ENCODE measurements at regions not wholly inside any gene's neighbourhood (a gene's known extent, or its start where the extent isn't known, plus 50 kb on each side); places are given as distances from the start of the nearest gene placed in this dataset.
"Not testable (repeated sequence)": the region's sequence is repeated elsewhere in the genome, so short reads cannot be mapped to it uniquely, and the experiment has no call there.

GRCh38 chr11:44470854-44471253, 94.6 kb upstream of the CD82 start:
- no peak for DNase-seq (ENCODE audit: low read depth)
- TF ChIP-seq CTCF (IDR thresholded peaks at IDR 0.05; ENCODE audit: low read length, missing control alignments): no peak
- no peak overlapping the region for H3K4me3 ChIP-seq (replicated peaks; ENCODE audit: low read depth, low read length)

- DNase-seq (ENCODE audit: low read depth): no peak
- no peak overlapping the region for H3K4me3 ChIP-seq (replicated peaks; ENCODE audit: low read depth, low read length)
- no peak for TF ChIP-seq CTCF (IDR thresholded peaks at IDR 0.05; ENCODE audit: low read length, missing control alignments)
These were observed 93.9 kb upstream of the CD82 start for GRCh38 chr11:44471603-44472002.

DNA sequence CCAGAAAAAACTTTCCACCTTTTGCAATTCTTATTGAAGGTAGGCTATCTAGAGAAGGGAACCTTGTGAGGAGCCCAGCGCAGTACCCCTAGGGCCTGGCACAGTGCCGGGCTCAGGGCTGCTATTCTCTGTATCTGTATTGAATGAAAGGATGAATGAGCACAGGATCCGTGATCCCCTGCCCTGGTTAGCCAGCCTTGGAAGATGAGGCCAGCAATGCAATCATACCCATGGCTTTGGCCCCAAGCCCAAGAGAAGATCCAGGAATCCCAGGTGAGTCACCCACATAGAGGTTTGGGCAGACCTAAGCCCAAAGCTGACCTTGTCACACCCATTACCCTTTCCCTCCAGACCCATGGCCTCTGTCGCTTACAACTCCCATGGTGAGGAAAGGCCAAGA, 92.5 kb upstream of the CD82 start:
- no peak overlapping the region for H3K4me3 ChIP-seq (replicated peaks; ENCODE audit: low read depth, low read length)
- no peak for DNase-seq (ENCODE audit: low read depth)
- no peak for TF ChIP-seq CTCF (IDR thresholded peaks at IDR 0.05; ENCODE audit: low read length, missing control alignments)

GRCh38 chr11:44474702-44475101, 90.8 kb upstream of the CD82 start:
- TF ChIP-seq CTCF (IDR thresholded peaks at IDR 0.05; ENCODE audit: low read length, missing control alignments): no peak
- DNase-seq (ENCODE audit: low read depth): no peak
- H3K4me3 ChIP-seq (replicated peaks; ENCODE audit: low read depth, low read length): no peak overlapping the region

GRCh38 chr11:44475114-44475686, 90.3 kb upstream of the CD82 start:
- DNase-seq (ENCODE audit: low read depth): no peak
- no peak for TF ChIP-seq CTCF (IDR thresholded peaks at IDR 0.05; ENCODE audit: low read length, missing control alignments)

GRCh38 chr11:44482338-44482737, 83.1 kb upstream of the CD82 start:
- not testable (repeated sequence) for H3K4me3 ChIP-seq (replicated peaks; ENCODE audit: low read depth, low read length); DNase-seq (ENCODE audit: low read depth)

More at GRCh38 chr11:44475114-44475686, 90.3 kb upstream of the CD82 start:
- H3K4me3 ChIP-seq (replicated peaks; ENCODE audit: low read depth, low read length): no peak overlapping the region

GRCh38 chr11:44483919-44484610, 81.4 kb upstream of the CD82 start:
- DNase-seq (ENCODE audit: low read depth): peak; percentile 30
- TF ChIP-seq CTCF (IDR thresholded peaks at IDR 0.05; ENCODE audit: low read length, missing control alignments): peak; percentile 40
- H3K4me3 ChIP-seq (replicated peaks; ENCODE audit: low read depth, low read length): no peak overlapping the region
